ENCODE measurements at regions not wholly inside any gene's neighbourhood (a gene's known extent, or its start where the extent isn't known, plus 50 kb on each side); places are given as distances from the start of the nearest gene placed in this dataset.

DNA sequence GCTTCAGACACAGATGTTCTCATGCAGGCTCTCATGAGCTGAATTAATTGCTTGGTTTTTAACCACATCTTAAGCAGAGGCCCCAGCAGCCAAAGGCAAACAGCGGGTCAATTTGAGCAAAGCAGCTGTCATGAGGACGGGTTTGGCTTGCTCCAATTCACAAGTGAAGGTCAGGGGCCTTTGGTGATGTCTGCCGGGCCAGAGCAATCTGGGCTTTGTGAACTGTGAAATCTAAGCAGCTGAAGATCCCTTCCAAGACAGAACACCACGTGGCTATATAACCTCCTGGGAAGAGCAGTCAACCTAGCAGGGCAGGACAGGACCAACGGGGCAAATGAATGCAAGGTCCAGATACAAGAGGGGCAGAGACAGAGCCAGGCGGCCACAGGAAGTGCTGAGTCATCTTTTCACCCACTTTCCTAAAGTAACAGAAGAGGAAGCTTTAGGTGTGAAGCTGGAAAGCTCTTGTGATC, 187.3 kb upstream of the B3GAT1 start (continued):
- TF ChIP-seq ZBTB33 (CRISPR knock-in tag; IDR thresholded peaks at IDR 0.05) (no peak), KDM5B (IDR thresholded peaks at IDR 0.05; ENCODE audit: insufficient replicate concordance, low read depth, low read length) (no peak)

DNA sequence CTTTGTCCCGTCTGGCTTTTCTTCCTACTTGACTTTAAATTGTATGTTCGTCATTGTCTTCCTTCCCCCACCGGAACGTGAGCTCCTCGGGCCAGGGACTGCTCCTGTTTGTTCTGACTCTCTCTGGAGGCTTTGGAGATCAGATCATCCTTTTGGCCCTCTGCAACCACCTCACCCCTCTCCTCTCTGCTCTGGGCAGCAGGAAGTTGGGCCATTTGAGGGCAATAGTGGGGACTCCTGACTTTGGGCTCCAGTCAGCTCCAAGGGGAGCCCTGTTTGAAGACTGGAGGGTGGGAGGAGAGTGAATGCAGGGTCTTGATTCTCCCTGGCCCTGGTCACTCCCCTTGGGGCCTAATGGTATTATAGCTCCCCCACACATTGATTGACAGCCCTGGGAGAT, 186.3 kb upstream of the B3GAT1 start:
- in situ Hi-C loops (cut with MboI) = no loop called here

More for the DNA sequence above, 186.3 kb upstream of the B3GAT1 start:
- 3% methylated on average over 5 of the region's 5 CpGs for WGBS (ENCODE audit: insufficient coverage, low coverage, missing lambda C conversion rate)
- Histone ChIP-seq H2AFZ (ENCODE audit: low read depth, low read length) (no peak overlapping the region), H3K9ac (ENCODE audit: insufficient read depth in 1 of 2, low read depth in 2 of 2, low read length in 2 of 2) (no peak overlapping the region), H3K27ac (ENCODE audit: extremely low read depth, low read depth, low read length) (no peak overlapping the region), H4K20me1 (replicated peaks; ENCODE audit: control insufficient read depth, insufficient read depth, low read length) (no peaks in the 10 kb centered on the region), H3K9me3 (replicated peaks; ENCODE audit: control insufficient read depth, insufficient read depth, low read depth, low read length) (no peaks in the 10 kb centered on the region), H3K4me2 (ENCODE audit: insufficient read depth, low read length) (no peak overlapping the region), H3K27me3 (ENCODE audit: control insufficient read depth in 2 of 2, insufficient read depth in 2 of 2, low read length in 2 of 2) (no peaks in the 10 kb centered on the region), H3K79me2 (ENCODE audit: control insufficient read depth, insufficient read depth, low read length) (no peaks in the 10 kb centered on the region), H3K36me3 (ENCODE audit: control insufficient read depth, insufficient read depth, low read length) (no peaks in the 10 kb centered on the region), H3K4me1 (replicated peaks in 1 of 2; ENCODE audit: control insufficient read depth in 2 of 2, insufficient read depth in 2 of 2, low read length in 2 of 2) (peaks cover 0 to 2% of the 10 kb centered on the region in 2 experiments; a peak in 2 of 5 replicates), H3K9me1 (ENCODE audit: control insufficient read depth, insufficient read depth, low read length) (no peaks in the 10 kb centered on the region), H3K4me3 (no peak overlapping the region)
- TF ChIP-seq ETV1 (tag; conservative IDR thresholded peaks at IDR 0.05; ENCODE audit: low read depth) (no peak), ZNF551 (CRISPR knock-in tag; IDR thresholded peaks at IDR 0.05) (no peak), NFYB (IDR thresholded peaks at IDR 0.05; ENCODE audit: extremely low read depth, insufficient read length) (no peak), CHD1 (IDR thresholded peaks at IDR 0.05; ENCODE audit: low read length) (no peak), BCLAF1 (IDR thresholded peaks at IDR 0.05; ENCODE audit: borderline replicate concordance in 1 of 2, control insufficient read depth in 1 of 2, low read depth in 2 of 2, low read length in 1 of 2) (no peak), ZNF644 (tag; IDR thresholded peaks at IDR 0.05; ENCODE audit: low read depth) (no peak), ZNF263 (CRISPR knock-in tag; IDR thresholded peaks at IDR 0.05; ENCODE audit: borderline replicate concordance) (no peak)
- TF ChIP-seq, protein P1, sequence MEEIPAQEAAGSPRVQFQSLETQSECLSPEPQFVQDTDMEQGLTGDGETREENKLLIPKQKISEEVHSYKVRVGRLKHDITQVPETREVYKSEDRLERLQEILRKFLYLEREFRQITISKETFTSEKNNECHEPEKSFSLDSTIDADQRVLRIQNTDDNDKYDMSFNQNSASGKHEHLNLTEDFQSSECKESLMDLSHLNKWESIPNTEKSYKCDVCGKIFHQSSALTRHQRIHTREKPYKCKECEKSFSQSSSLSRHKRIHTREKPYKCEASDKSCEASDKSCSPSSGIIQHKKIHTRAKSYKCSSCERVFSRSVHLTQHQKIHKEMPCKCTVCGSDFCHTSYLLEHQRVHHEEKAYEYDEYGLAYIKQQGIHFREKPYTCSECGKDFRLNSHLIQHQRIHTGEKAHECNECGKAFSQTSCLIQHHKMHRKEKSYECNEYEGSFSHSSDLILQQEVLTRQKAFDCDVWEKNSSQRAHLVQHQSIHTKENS (CRISPR knock-in tag; IDR thresholded peaks at IDR 0.05) = no peak
- TF ChIP-seq, protein P2, sequence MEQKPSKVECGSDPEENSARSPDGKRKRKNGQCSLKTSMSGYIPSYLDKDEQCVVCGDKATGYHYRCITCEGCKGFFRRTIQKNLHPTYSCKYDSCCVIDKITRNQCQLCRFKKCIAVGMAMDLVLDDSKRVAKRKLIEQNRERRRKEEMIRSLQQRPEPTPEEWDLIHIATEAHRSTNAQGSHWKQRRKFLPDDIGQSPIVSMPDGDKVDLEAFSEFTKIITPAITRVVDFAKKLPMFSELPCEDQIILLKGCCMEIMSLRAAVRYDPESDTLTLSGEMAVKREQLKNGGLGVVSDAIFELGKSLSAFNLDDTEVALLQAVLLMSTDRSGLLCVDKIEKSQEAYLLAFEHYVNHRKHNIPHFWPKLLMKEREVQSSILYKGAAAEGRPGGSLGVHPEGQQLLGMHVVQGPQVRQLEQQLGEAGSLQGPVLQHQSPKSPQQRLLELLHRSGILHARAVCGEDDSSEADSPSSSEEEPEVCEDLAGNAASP (IDR thresholded peaks at IDR 0.05) = no peak
- ATAC-seq = no peak
- no peak for FAIRE-seq
- POLR2A ChIA-PET = interaction anchor here (0.6 to 1.7 kb wide), 3 partner anchors 14 to 34 kb away, joined by 3 to 4 read pairs (median 3); no protein-coding TSS in a partner anchor
- intact Hi-C loops (cut with micrococcal nuclease) = no loop called here
- BruUV-seq (replicated peaks) = no TSS peak
- CTCF ChIA-PET (ENCODE audit: low intra/inter-chr PET ratio) = no interaction called here
- DNase-seq (ENCODE audit: extremely low read depth in 1 of 4, low spot score in 3 of 4) = no peak
